NCI-H748 (cell line): ENCODE measurements at regions not wholly inside any gene's neighbourhood (a gene's known extent, or its start where the extent isn't known, plus 50 kb on each side); places are given as distances from the start of the nearest gene placed in this dataset.

Experiments used
- DNase-seq: peaks from one replicate; lab custom pipeline; 2025; ENCODE audit not compliant: unreplicated experiment; lab: John Stamatoyannopoulos, UW

DNA sequence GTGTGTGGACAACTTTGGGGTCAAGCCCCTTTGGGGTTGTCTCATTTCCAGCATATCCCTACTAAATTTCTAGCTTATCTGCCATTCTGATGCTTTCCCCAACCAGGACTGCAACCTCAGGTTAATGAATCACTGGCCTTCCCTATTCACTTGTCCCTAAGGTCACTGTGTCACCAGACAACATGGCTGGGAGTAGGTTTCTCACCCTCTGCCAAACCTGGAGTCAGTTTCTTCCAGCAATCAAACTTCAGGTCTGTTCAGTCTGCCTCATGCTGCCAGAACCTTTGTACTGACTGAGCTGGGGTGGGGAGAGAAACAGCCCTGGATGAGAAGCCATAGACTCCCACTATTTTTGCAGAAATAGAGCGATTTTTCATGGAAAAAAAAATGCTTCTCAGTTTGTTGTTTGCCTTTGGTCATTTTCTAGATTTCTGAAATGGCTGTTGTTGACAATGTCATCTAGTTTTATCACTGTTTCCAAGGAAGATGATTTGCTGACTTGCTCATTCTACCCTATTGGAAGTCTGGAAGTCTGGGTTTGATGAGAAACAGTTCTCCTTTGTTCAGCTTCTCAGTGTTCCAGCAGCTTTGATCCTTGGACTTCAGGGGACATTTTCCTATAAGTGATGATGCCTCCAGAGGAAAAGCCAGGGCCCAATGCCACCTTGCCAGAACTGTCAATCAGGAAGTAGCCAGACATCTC lies 74.8 kb upstream of the IL12A start:
- DNase-seq: no peak

DNA sequence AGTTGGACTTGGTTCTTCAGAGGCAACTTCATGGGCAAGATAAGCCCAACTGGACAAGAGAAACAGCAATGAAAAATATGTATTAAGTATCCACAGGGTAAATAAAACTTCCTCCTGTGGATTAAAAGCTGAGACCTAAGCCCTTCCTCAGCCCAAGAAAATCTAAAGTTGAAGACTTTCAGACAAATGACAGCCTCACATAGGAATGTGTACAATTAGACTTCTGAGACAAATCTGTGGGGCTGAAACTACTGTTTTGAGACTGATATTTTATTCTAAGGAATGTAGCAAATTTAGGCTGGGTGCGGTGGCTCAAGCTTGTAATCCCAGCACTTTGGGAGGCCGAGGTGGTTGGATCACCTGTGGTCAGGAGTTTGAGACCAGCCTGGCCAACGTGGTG lies 74.2 kb upstream of the IL12A start:
- DNase-seq: no peak

DNA sequence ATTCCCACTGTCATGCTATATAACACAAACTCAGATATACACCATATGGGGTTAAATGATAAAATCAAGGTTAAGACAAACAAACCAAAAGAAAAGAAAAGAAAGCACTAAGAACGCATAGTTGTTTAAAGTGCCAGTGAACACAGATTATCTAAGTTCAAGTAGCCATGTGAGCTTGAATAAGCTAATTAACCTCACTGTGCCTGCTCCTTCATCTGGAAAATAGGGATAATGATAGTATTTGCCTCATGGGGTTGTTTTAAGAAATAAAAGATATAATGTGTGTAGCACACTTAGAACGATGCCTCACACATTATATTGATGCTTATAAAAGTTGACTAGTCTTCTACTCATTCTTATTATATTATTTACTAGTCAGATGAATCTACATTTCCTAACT lies 72.6 kb upstream of the IL12A start:
- DNase-seq: no peak

DNA sequence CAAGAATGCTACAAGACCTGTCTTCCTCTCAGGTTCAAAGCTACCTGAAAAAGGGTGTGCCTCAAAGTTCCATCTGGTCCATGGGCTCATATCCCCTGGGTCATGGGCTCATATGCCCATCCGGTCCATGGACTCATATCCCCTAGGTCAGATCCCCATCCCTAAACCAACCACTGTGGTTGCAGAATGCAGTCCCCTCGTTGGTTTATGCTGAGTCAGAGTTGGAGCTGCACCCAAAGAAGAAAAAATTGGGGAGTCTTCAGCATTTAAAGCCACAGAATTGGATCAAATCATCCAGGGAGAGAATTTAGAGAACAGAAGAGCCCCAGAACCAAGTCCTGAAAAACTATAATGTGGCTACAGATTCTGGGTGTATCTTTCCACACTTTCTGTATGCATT lies 71.5 kb upstream of the IL12A start:
- DNase-seq: no peak

DNA sequence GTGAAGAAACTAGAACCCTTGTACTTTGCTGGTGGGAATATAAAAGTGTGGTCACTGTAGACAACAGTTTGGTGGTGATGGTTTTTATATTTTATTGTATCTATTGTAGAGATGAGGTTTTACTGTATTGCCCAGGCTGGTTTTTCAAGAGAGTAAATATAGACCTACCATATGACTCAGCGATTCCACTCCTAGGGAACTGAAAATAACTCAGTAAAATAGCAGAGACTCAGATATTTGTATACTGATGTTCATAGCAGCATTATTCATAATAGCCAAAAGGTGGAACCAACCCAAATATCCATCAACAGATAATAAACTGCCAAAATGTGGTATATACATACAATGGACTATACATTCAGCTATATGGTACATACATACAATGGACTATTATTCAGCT lies 68.8 kb upstream of the IL12A start:
- no peak for DNase-seq

DNA sequence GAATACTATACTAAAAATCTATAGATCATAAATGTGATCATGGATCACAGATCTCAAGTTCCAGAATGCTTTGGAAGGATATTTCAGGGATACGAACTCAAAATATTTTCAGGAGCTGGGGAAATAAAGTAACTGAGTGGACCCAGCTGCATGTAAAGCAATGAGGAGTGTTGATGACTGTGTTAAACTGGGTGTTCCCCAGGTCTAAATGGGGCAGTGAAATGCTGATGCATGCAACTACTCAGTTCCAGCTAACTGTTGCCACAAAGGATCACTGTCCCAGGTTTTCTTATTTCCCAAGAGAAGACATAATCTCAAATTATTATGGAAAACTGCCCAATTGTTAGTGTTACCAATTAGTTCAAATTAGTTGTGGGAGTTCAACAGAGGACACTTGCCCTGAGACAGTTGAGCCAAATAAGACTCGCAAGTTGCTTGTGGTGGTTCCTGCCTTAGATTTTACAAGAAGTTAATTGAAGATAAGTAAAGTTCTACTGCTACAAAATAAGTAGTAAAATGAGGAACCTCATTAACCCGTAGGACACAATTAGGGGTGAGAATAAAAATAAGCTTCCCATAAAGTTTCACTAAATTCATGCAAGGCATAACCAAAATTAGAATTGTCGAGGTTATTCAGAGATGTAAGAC lies 66.3 kb upstream of the IL12A start:
- no peak for DNase-seq

DNA sequence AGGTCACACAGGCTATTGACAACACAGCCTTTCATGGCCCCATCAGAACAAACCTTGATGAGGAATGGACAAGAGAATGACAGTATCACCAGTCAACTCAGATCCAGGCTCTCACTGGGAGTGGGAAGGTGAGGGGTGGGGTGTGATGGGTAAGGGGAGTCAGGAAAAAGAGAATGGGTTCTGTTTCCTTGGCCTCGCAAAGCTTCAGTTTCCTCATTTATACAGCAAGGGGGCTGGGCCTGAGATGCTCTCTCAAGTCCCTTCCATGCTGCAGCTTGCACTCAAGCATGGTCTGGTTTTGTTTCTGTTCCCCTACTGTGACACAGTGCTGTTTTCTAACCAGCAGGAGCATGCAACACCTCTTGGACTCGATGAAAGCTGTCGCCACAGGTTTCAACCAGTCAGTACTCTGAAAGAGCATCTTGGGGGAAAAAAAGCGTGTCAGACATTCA lies 65.7 kb upstream of the IL12A start:
- DNase-seq: no peak

DNA sequence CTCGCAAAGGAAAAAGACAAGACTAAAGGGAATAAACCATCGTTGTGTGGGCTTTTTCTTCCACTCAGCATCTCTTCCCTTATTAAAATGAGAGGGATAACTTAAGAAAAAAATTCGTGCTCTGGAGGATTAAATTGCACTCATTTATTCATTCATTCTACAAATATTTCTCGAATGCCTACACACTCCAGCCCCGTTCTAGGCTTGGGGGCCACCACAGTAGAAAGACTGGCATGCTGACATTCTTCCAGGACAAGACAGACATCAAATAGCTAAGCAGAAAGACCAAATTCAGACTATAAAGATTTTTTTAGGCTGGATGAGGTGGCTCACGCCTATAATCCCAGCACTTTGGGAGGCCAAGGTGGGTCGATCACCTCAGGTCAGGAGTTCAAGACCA lies 65.3 kb upstream of the IL12A start:
- DNase-seq: no peak

DNA sequence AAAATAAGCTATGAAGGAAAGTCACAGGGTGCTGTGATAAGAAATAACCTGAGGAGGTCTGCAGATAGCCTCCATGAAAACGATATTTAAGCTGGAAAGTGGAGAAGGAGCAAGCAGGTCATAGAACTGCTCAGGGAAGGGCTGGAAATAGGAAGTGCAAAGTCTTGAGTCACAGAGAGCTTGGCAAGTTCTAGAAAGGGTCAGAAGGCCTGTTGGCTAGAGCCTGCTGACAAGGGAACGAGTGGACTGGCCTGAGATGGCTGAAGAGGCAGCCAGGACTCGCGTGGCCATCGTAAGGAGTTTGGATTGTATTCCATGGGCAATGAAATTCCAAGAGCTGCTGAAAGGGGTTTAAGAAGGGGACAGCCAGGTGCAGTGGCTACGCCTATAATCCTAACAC lies 64.7 kb upstream of the IL12A start:
- DNase-seq: no peak

DNA sequence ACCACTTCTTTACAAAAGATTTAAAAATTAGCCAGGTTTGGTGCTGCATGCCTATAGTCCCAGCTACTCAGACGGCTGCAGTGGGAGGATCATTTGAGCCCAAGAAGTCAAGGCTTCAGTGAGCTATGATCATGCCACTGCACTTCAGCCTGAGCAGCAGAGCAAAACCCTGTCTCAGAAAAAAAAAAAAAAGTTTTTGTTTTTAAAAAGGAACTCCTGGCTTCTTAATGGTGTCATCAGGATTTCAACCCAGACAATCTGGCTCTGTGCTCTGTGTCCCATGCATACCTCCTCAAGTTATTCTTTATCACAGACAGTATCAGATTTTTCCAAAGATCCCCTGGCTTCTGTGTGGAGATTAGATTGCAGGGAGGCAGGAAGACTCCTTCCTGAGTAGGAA lies 64.2 kb upstream of the IL12A start:
- no peak for DNase-seq

DNA sequence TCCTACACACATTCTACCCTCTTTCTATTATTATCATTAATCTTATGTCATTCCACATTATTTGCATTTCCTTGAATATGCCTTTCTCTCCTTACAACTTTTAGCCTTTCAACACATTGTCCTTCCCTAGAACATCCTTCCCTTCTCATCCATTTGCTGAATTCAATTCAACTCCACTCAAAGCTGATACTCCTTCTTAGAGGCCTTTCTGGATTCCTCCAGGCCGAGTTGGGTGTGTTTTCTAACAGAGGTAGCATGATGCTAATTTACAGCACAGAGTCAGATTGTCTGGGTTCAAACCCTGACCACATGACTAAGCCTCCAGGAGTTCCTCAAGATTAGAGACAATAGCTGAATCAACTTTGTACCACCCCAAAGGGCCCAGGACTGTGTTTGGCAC lies 63.4 kb upstream of the IL12A start:
- no peak for DNase-seq

DNA sequence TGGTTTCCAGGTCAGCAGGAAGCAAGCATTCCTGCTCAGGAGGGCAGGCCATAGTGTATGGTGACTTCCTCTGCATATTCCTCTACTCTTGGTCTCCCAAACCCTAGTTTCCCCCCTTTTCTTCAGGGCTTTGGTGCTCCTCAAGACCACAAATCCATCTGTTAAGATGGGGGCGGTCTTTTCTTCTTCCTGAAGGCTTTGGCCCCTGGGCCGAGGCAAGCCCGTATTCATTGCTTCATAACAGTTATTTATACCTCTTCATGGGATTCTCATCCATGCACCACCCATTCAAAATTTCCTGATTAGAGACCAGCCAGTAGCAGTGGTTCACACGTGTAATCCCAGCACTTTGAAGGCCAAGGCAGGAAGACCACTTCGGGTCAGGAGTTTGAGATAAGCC lies 62.1 kb upstream of the IL12A start:
- no peak for DNase-seq

DNA sequence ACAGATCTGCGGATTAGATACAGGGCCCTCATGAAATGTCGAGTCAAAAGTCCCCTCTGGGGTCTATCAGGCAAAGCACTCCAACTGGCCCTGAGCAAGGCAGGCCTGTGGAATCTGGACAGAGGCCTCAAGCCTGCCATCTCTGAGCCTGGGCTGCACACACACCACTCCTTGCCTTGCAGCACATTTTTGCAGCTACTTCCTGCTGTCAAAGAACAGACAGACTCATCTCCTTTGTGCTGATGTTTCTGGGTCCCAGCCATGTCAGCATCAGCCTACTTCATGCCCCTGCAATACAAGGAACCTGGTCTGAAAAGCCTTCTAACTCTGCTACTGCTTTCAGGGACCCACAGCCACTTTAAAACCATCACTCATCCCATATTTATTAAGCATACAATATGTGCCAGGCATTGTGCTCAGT lies 60.6 kb upstream of the IL12A start:
- no peak for DNase-seq

DNA sequence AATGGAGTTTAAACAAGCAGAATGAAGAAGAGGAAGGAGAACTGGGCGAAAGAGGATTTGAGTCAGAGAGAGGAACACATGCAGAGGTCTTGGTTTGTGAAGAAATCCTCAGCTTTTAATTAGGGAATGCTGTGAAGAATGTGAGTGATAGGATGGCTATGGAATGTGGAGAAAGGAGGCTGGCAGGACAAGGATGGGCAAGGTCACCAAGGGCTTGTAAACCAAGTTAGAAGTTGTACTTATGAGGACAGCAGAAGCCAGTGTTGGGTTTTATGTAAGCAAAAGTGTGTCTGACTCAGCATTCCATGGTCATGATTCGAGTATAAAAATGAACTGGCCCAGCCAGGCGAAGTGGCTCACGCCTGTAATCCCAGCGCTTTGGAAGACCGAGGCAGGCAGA lies 60.0 kb upstream of the IL12A start:
- DNase-seq: no peak

DNA sequence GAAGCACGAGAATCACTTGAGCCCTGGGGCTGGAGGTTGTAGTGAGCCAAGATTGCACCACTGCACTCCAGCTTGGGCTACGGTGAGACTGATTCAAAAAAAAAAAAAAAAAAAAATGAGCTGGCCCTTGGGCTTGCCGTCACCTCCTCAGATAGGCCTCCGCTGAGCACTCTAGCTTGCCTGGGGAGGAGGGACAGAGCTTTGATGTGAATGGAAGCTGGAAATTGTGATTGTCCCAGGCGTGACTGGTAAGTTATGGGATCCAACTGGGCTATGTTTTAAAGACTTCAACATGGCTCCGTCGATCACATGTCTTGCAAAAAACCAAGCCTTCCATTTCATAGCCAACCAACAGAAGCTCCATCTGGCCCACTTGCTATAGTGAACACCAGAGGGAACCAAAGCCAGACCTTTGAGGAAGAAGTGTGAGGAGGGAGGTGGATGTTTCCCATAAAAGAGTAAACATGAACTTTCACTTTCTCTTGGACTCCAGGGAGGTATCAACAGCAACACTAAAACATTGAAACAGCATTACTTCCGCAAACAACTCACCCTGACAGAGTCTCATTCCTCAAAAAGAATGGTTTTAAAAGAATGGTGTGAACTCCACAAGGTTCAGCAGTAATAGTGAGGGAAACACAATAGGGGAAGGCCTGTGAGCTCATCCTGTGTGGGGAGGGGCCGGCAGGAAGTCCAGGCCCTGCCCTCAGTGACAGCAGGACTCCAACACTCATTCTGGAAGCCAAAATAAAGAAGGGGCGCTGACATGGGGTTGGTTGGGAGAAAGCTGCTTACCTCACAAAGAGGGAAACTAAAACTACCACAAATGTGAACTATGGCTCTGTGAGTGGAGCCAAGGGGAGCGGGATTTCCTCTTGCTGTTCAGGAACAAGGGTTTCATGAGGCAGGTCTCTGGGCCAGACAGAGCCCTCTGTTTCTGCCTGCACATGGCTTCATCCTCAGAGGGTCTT lies 59.2 kb upstream of the IL12A start:
- DNase-seq: no peak

DNA sequence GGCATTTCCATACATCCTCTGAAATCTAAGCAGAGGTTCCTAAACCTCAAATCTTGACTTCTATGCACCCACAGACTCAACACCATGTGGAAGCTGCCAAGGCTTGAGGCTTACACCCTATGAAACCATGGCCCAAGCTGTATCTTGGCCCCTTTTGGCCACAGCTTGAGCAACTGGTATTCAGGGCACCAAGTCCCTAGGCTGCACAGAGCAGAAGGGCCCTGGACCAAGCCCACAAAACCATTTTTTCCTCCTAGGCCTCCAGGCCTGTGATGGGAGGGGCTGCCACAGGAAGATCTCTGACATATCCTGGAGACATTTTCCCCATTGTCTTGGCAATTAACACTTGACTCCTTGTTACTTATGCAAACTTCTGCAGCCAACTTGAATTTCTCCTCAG lies 54.4 kb upstream of the IL12A start:
- DNase-seq: no peak

DNA sequence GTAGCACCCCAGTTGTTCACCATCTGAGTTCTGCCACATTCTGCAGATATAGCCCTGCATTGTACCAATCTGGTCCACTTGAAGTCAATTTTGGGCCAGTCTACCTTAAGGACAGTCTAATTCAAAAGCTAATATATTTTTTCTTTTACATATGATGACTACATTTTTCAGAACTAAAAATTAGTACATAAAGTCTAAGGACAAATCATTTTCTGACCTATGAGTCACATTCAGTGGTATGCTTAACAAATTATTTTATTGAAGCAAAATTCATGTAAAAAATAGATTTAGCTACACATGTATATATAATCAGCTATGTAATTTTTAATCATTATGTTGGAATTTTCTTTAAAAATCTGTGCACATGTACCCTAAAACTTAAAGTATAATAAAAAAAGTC lies 52.1 kb upstream of the IL12A start:
- DNase-seq: no peak

DNA sequence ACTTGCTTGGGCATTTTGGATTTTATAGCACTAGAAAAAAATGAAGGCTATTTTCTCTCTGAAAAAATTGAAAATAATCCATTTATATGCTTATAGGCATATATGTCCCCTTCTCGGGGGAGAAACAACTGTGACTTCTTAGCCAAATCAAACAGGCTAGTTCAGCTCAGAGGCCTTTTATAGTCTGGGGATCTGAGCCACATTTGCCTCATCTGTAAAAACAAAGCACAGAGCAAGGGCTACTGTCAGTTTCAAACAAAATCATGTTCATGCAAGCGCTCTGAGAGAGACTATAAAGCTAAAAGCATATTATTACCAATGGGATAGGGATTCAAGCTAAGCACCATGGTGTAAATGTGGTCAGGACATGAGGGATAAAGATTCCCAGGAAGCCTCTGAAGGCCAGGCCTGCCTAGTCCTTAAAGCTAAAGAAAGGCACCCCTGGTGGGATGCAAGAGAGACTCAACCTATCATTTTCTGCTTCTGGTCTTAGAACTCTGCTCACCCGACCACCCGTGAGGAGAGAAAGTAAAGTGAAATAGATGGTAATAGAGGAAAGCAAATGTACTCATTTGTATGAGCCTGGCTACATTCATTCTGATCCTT lies 51.0 kb upstream of the IL12A start:
- no peak for DNase-seq

DNA sequence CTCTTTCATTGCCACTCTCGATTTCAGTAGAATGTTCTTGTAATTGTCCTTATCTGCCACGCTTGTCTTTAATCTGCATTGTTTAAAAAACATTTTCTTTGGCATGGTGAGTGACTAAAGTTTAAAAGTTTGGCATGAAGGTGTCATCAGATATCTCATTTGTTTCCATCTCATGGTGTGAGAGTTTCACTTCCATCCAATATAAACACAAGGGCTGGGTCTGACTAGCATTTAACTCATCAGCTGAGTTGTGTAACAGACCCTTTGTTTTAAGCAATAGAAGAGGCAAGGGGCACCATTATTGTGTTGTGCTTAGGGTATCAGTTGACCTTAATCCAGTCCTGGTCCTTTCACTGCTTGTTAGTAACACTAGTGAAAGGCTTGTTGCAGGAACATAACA lies 49.9 kb upstream of the IL12A start:
- DNase-seq: no peak
